ENCODE measurements at regions not wholly inside any gene's neighbourhood (a gene's known extent, or its start where the extent isn't known, plus 50 kb on each side); places are given as distances from the start of the nearest gene placed in this dataset.

GRCh38 chr7:34320412-34320811 lies 337.6 kb upstream of the NPSR1 start:
- no peak for TF ChIP-seq PAX5 (IDR thresholded peaks at IDR 0.05; ENCODE audit: insufficient read depth, low read length, severe bottlenecking)
- TF ChIP-seq POU2F2 (IDR thresholded peaks at IDR 0.05; ENCODE audit: low read depth, low read length) = no peak
- no peak for TF ChIP-seq SPI1 (IDR thresholded peaks at IDR 0.05; ENCODE audit: low read depth, low read length)
- TF ChIP-seq POLR2A (IDR thresholded peaks at IDR 0.05; ENCODE audit: low read depth, low read length) = no peak
- no peak for TF ChIP-seq TAF1 (IDR thresholded peaks at IDR 0.05; ENCODE audit: low read depth, low read length)
- FAIRE-seq = no peak
- DNase-seq (ENCODE audit: insufficient read length, low spot score) = no peak

GRCh38 chr7:34320926-34321661 lies 336.9 kb upstream of the NPSR1 start:
- TF ChIP-seq POLR2A (IDR thresholded peaks at IDR 0.05; ENCODE audit: low read depth, low read length) = no peak
- TF ChIP-seq TAF1 (IDR thresholded peaks at IDR 0.05; ENCODE audit: low read depth, low read length) = no peak
- TF ChIP-seq SPI1 (IDR thresholded peaks at IDR 0.05; ENCODE audit: low read depth, low read length) = no peak
- no peak for TF ChIP-seq POLR2AphosphoS5 (IDR thresholded peaks at IDR 0.05; ENCODE audit: low read depth, low read length)
- no peak for TF ChIP-seq POU2F2 (IDR thresholded peaks at IDR 0.05; ENCODE audit: low read depth, low read length)
- no peak for TF ChIP-seq PAX5 (IDR thresholded peaks at IDR 0.05; ENCODE audit: insufficient read depth, low read length, severe bottlenecking)
- DNase-seq (ENCODE audit: insufficient read length, low spot score) (peak; percentile 57), FAIRE-seq (peak; percentile 81)

- TF ChIP-seq POU2F2 (IDR thresholded peaks at IDR 0.05; ENCODE audit: low read depth, low read length) (no peak), SPI1 (IDR thresholded peaks at IDR 0.05; ENCODE audit: low read depth, low read length) (no peak), POLR2AphosphoS5 (IDR thresholded peaks at IDR 0.05; ENCODE audit: low read depth, low read length) (no peak), PAX5 (IDR thresholded peaks at IDR 0.05; ENCODE audit: insufficient read depth, low read length, severe bottlenecking) (no peak), TAF1 (IDR thresholded peaks at IDR 0.05; ENCODE audit: low read depth, low read length) (no peak), POLR2A (IDR thresholded peaks at IDR 0.05; ENCODE audit: low read depth, low read length) (no peak)
- DNase-seq (ENCODE audit: insufficient read length, low spot score) (no peak), FAIRE-seq (no peak)
These were observed 335.2 kb upstream of the NPSR1 start for GRCh38 chr7:34322841-34323240.

- TF ChIP-seq SPI1 (IDR thresholded peaks at IDR 0.05; ENCODE audit: low read depth, low read length) (no peak), PAX5 (IDR thresholded peaks at IDR 0.05; ENCODE audit: insufficient read depth, low read length, severe bottlenecking) (no peak), TAF1 (IDR thresholded peaks at IDR 0.05; ENCODE audit: low read depth, low read length) (no peak), POU2F2 (IDR thresholded peaks at IDR 0.05; ENCODE audit: low read depth, low read length) (no peak), POLR2A (IDR thresholded peaks at IDR 0.05; ENCODE audit: low read depth, low read length) (no peak), POLR2AphosphoS5 (IDR thresholded peaks at IDR 0.05; ENCODE audit: low read depth, low read length) (no peak)
- FAIRE-seq (no peak), DNase-seq (ENCODE audit: insufficient read length, low spot score) (no peak)
These were observed 330.3 kb upstream of the NPSR1 start for GRCh38 chr7:34327681-34328080.

GRCh38 chr7:34330308-34330707 lies 327.7 kb upstream of the NPSR1 start:
- no peak for TF ChIP-seq SPI1 (IDR thresholded peaks at IDR 0.05; ENCODE audit: low read depth, low read length)
- no peak for TF ChIP-seq POLR2AphosphoS5 (IDR thresholded peaks at IDR 0.05; ENCODE audit: low read depth, low read length)
- no peak for TF ChIP-seq TAF1 (IDR thresholded peaks at IDR 0.05; ENCODE audit: low read depth, low read length)
- no peak for TF ChIP-seq PAX5 (IDR thresholded peaks at IDR 0.05; ENCODE audit: insufficient read depth, low read length, severe bottlenecking)
- no peak for TF ChIP-seq POLR2A (IDR thresholded peaks at IDR 0.05; ENCODE audit: low read depth, low read length)
- TF ChIP-seq POU2F2 (IDR thresholded peaks at IDR 0.05; ENCODE audit: low read depth, low read length) = no peak
- no peak for FAIRE-seq

GRCh38 chr7:34331102-34331501 lies 326.9 kb upstream of the NPSR1 start:
- TF ChIP-seq POLR2A (IDR thresholded peaks at IDR 0.05; ENCODE audit: low read depth, low read length) (no peak), PAX5 (IDR thresholded peaks at IDR 0.05; ENCODE audit: insufficient read depth, low read length, severe bottlenecking) (no peak), SPI1 (IDR thresholded peaks at IDR 0.05; ENCODE audit: low read depth, low read length) (no peak), POLR2AphosphoS5 (IDR thresholded peaks at IDR 0.05; ENCODE audit: low read depth, low read length) (no peak), POU2F2 (IDR thresholded peaks at IDR 0.05; ENCODE audit: low read depth, low read length) (no peak), TAF1 (IDR thresholded peaks at IDR 0.05; ENCODE audit: low read depth, low read length) (no peak)
- FAIRE-seq = no peak
- no peak for DNase-seq (ENCODE audit: insufficient read length, low spot score)

More at GRCh38 chr7:34330308-34330707, 327.7 kb upstream of the NPSR1 start:
- DNase-seq (ENCODE audit: insufficient read length, low spot score) = no peak

- DNase-seq (ENCODE audit: insufficient read length, low spot score) = no peak
- TF ChIP-seq TAF1 (IDR thresholded peaks at IDR 0.05; ENCODE audit: low read depth, low read length) = no peak
- no peak for TF ChIP-seq POU2F2 (IDR thresholded peaks at IDR 0.05; ENCODE audit: low read depth, low read length)
- no peak for TF ChIP-seq POLR2A (IDR thresholded peaks at IDR 0.05; ENCODE audit: low read depth, low read length)
- TF ChIP-seq POLR2AphosphoS5 (IDR thresholded peaks at IDR 0.05; ENCODE audit: low read depth, low read length) = no peak
- no peak for TF ChIP-seq SPI1 (IDR thresholded peaks at IDR 0.05; ENCODE audit: low read depth, low read length)
- TF ChIP-seq PAX5 (IDR thresholded peaks at IDR 0.05; ENCODE audit: insufficient read depth, low read length, severe bottlenecking) = no peak
- no peak for FAIRE-seq
These were observed 326.0 kb upstream of the NPSR1 start for GRCh38 chr7:34332006-34332405.

- FAIRE-seq = no peak
- TF ChIP-seq TAF1 (IDR thresholded peaks at IDR 0.05; ENCODE audit: low read depth, low read length) (no peak), POLR2A (IDR thresholded peaks at IDR 0.05; ENCODE audit: low read depth, low read length) (no peak), SPI1 (IDR thresholded peaks at IDR 0.05; ENCODE audit: low read depth, low read length) (no peak), POLR2AphosphoS5 (IDR thresholded peaks at IDR 0.05; ENCODE audit: low read depth, low read length) (no peak), PAX5 (IDR thresholded peaks at IDR 0.05; ENCODE audit: insufficient read depth, low read length, severe bottlenecking) (no peak), POU2F2 (IDR thresholded peaks at IDR 0.05; ENCODE audit: low read depth, low read length) (no peak)
These were observed 324.8 kb upstream of the NPSR1 start for GRCh38 chr7:34333184-34333583.

GRCh38 chr7:34333925-34334324 lies 324.1 kb upstream of the NPSR1 start:
- TF ChIP-seq PAX5 (IDR thresholded peaks at IDR 0.05; ENCODE audit: insufficient read depth, low read length, severe bottlenecking) (no peak), POLR2AphosphoS5 (IDR thresholded peaks at IDR 0.05; ENCODE audit: low read depth, low read length) (no peak), POU2F2 (IDR thresholded peaks at IDR 0.05; ENCODE audit: low read depth, low read length) (no peak), SPI1 (IDR thresholded peaks at IDR 0.05; ENCODE audit: low read depth, low read length) (no peak)
- FAIRE-seq (no peak), DNase-seq (ENCODE audit: insufficient read length, low spot score) (no peak)

More at GRCh38 chr7:34333184-34333583, 324.8 kb upstream of the NPSR1 start:
- DNase-seq (ENCODE audit: insufficient read length, low spot score) = no peak
